GM21723 (cell line): ENCODE measurements at regions not wholly inside any gene's neighbourhood (a gene's known extent, or its start where the extent isn't known, plus 50 kb on each side); places are given as distances from the start of the nearest gene placed in this dataset.

Experiments
- ATAC-seq: cut with Tn5 transposase; IDR thresholded peaks from one replicate; pipeline ENCODE4 v1.9.1; 2021; ENCODE audit warnings: mild to moderate bottlenecking, moderate library complexity; ENCODE audit not compliant: unreplicated experiment

GRCh38 chr7:4610768-4611467 is 71.2 kb upstream of the FOXK1 start:
- peak; percentile 67 for ATAC-seq

DNA sequence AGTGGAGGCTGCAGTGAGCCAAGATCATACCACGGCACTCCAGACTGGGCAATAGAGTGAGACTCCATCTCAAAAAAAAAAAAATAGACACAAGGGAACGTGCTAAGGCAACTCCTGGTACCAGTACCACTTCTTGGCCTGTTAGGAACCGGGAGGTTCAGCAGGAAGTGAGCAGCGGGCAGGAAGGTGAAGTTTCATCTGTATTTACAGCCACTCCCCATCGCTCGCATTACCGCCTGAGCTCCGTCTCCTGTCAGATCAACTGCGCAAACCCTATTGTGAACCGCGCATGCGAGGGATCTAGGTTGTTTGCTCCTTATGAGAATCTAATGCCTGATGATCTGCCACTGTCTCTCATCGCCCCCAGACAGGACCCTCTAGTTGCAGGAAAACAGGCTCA is 69.9 kb upstream of the FOXK1 start:
- ATAC-seq: no peak

DNA sequence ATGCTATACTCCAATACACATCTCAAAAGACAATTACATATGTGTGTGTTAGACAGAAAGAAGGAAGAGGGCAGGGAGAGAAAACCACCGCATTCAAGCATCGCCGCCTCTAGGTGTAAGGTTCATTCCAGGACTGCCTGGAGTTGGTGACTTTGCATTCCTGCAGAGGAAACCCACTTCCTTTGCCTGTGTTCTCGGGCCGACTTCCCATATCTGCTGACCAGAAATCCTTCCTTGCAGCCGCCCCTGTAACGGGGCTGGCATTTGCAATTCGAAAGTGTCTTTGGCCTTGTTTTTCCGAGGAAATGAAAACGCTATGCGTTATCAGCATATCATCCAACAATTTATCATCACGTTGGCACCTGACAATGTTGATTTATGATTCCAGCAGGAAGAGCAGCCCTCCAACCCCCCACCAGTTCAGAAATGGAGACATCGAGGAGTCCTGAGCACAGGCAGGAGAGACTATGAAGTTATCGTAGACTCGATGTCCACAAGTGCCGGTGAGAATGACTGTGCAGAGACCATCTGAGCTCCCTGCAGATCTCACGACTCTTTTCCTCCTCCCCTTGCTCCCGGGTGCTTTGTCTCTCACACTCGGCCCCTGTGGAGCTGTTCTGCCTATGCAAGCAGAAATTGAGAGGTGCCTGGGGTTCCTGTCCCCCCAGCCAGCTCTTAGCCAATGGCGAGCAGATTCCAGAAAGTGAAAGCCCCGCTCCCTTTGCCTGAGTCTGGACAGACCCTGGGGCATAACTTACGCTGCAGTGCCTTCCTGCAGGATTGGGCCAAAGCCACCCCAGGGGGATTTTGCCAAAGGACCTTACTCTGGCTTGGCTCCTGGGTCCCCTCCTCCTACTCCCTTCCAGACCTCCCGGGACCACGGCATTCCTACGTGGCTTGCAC is 68.9 kb upstream of the FOXK1 start:
- no peak for ATAC-seq

- ATAC-seq: no peak
Measured at GRCh38 chr7:4613846-4614548, 68.1 kb upstream of the FOXK1 start.

DNA sequence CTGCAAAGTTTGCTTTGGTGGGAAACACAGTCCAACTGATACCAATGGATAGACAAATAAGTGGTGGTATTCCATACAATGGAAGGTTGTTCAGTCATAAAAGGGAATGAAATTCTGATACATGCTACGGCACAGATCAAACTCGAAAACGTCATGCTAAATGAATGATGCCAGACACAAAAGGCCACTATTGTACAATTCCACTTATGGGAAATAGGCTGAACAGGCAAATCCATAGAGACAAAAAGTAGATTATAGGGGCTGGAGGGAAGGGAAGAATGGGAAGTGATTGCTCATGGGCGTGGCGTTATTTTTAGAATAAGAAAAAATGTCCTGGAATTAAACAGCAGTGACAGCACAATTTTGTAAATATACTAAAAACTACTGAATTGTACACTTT is 66.0 kb upstream of the FOXK1 start:
- no peak for ATAC-seq

- no peak for ATAC-seq
Measured at GRCh38 chr7:4621396-4621795, 60.7 kb upstream of the FOXK1 start.

DNA sequence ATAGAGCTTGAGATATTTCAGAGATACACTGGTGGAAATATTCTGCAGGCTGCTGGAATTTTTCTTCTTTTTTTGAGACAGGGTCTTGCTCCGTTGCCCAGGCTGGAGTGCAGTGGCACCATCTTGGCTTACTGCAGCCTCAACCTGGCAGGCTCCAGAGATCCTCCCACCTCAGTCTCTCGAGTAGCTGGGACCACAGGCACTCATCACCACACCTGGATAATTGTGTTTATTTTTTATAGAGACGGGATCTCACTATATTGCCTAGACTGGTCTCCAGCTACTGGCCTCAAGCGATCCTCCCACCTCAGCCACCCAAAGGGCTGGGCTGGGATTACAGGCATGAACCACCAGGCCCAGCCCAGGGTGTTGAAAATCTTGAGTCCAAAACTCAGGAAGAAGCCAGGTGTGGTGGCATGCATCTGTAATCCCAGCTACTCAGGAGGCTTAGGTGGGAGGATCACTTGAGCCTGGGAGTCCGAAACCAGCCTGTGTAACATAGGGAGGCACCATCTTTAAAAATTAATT is 55.7 kb upstream of the FOXK1 start:
- ATAC-seq: no peak

GRCh38 chr7:4629287-4629895 is 52.7 kb upstream of the FOXK1 start:
- ATAC-seq: no peak

DNA sequence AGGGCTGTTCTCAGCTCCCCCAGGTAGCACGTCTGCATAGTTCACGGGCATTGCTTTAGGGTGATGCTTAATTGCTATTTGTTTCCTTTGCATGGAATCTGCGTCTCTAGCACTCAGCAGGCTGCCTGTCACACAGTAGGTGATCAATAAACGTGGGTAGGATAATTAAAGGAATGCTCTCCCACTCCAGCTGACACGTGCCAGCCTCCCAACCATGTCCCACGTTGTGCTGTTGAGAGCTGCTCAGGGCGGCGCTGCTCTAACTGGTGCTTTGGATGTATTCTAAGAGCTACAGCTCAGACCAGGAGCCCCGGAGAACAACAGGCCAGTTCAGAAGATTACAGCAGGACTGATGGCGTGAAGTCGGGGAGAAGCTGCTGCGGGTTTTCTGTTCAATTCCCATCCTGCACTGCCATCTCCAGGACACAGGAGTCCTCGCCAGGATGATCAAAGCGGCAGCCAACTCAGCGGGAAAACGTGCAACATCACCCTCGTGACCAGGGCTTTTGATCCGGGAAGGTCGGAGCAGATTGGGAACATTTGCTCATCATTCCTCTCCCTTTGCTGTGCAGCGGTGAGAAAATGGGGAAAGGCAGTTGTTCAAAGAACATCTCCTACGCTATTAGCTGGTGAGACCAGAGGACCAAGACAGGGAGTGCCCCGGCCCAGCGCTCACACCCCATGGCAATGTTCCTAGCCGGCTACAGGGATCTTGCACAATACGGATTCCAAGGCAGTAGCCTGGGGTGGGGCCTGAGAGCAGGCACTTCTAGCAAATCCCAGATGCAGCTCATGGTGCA is 50.5 kb upstream of the FOXK1 start:
- ATAC-seq: no peak
